Stimulated activated naive CD8-positive, alpha-beta T cell treated with anti-CD3 and anti-CD28 coated beads, Interleukin-15, Interleukin-2, amounts not matched to agents 100 U/mL and 50 U/mL, for 24 hours (primary cell): ENCODE measurements at regions not wholly inside any gene's neighbourhood (a gene's known extent, or its start where the extent isn't known, plus 50 kb on each side); places are given as distances from the start of the nearest gene placed in this dataset.
A peak's percentile ranks its signal among the peaks of the same experiment; 100 is the strongest.

Source experiments
- ATAC-seq: fragments of 150-1000 bp; cut with Tn5 transposase; one replicate; pipeline ENCODE4 v1.10.0; 2021
- DNase-seq: peaks from one replicate; pipeline ENCODE4 v3.0.0; 2021

DNA sequence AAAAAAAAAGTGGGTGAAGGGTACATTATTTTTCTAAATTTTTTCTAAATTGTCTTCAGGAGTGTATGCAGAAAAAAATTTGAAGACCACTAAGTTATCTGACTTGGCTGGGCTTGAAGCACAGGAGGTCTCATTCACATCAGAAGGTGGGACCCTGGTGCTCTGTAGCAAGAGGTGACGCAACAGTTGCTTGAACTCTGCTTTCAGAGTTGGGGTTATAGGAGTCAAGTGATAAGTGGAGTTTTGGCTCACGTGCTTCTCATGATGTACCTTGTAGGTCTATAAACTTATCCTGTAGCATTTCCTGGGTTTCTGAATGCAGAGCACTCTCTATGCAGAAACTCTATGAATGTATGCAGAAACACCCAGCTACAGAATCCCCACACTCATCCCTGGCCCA lies 58.5 kb upstream of the FOXC1 start:
- DNase-seq, result no peak
- ATAC-seq, result no peak

DNA sequence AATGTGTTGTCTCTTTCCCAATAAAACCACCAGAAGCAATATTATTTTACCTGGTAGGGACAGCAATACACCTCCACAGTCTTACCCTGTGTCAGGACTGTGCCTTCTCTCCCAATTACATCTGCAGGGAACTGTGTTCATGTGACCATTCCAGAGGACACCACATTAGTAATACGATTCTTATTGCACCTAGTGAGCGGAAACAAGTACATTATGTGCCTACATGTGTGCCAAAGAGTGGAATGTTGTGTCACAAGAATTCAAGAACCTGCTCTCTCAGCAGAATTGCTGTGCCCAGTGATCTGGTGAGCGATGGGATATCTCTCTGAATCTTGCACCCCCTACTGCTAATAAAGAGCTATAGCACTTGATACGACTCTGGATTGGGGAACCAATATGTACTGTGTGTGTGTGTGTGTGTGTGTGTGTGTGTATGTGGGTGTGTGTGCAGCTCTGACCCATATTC lies 57.4 kb upstream of the FOXC1 start:
- ATAC-seq, result no peak
- no peak for DNase-seq

DNA sequence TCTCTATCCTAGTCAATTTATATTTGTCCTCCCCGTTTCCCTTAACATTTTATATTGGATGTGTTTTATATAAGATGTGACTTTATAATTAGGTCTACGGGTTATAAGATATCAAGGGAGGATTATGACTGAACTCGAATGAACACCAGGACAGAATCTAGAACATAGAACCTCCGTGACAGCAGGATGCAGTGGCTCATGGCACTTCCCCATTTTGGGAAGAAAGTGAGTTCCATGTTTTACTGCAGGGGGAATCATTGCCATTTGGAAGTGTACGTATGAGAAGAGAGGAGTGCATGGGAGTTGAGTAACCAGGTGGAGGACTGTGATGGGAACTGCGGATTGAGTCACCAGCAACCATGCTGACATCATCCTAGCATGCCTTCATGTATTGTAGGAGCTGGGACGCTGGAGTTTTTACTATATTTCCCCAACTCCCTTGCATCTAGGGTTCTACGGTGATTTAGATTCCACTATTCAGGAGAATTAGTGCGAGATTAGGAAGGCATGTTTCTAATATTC lies 56.1 kb upstream of the FOXC1 start:
- ATAC-seq (no peak), DNase-seq (no peak)

DNA sequence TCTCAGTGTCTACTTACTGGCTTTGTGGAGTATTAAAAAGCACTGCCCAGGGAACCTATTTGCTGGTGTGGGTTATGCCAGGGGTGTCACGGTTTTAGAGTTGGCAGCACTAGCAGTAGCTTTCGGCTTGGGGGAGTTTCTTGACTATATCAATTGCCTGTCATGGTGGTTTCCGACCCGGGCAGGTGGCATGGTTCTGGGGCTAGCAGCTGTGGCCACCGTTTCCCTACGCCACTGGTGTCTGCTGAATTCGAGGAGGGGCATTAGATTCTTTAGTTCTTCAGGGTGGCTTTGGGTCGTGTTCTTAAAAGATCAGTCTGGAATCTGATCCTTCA lies 55.6 kb upstream of the FOXC1 start:
- ATAC-seq, result no peak

DNA sequence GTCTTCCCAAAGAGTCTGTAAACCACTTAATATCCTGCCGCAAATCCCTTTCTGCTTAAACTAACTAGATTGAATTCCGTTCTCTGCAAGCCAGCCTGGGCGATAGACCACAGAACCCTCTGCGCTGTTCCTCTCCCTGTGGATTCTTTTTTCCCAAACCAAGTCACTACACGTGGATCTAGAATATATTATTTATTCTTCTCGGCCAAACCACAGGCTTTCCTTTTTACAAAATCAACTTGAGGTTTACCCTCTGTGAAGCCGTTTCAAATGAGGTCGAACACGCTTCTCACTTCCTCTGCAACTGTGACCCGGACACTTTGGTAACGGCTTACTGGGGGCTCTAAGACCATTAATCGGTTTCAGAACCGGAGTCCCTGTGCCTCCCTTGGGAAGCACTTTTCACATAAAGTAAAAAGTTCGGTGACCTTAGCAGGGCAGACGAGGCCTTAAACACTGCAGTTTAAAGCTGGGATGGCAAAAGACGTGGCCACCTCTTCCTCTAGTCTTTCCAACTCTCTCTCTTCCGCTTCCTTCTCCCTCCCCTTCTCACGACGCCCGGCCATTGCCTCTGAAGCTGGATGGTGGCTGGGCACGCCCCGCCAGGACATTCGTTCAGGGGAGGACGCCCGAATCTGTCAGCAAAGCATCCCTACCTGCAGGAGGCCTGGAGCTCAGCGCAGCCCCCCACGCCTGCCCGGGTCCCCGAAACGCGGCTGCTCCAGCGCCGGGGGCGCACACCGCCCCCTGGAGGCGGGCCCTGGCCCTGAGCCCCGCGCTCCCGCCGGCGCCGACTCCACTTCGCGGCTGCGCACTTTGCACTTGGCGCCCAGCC lies 55.0 kb upstream of the FOXC1 start:
- ATAC-seq (peak; percentile 81), DNase-seq (peak; percentile 68)

More for the DNA sequence above, 55.6 kb upstream of the FOXC1 start:
- DNase-seq, result no peak

DNA sequence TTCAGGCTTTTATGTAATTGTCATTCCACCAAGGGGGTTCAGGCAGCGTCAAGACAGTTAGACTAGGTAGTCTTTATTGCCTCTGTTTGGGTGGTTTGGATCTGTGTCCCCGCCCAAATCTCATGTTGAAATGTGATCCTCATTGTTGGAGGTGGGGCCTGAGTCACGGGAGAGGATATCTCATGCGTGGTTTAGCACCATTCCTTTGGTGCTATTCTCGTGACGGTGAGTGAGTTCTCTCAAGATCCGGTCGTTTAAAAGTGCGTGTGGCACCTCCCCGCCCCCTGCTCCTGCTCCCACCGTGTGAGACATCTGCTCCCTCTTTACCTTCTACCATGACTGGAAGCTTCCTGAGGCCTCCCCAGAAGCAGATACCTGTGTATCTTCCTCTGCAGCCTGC lies 51.3 kb upstream of the FOXC1 start:
- DNase-seq (no peak), ATAC-seq (no peak)
